GM12873 (cell line): ENCODE measurements at regions not wholly inside any gene's neighbourhood (a gene's known extent, or its start where the extent isn't known, plus 50 kb on each side); places are given as distances from the start of the nearest gene placed in this dataset.

Source experiments
- CTCF ChIP-seq: IDR thresholded peaks from 2 replicates; pipeline ENCODE4 v1.5.1; 2012; ENCODE audit warnings: low read depth, mild to moderate bottlenecking, moderate library complexity, low read length, control low read depth; ENCODE audit not compliant: insufficient read depth; ENCODE audit errors: missing control alignments

- no peak for TF ChIP-seq CTCF
Observed at GRCh38 chr10:88066876-88067275, 203.5 kb downstream of the PTEN start.

DNA sequence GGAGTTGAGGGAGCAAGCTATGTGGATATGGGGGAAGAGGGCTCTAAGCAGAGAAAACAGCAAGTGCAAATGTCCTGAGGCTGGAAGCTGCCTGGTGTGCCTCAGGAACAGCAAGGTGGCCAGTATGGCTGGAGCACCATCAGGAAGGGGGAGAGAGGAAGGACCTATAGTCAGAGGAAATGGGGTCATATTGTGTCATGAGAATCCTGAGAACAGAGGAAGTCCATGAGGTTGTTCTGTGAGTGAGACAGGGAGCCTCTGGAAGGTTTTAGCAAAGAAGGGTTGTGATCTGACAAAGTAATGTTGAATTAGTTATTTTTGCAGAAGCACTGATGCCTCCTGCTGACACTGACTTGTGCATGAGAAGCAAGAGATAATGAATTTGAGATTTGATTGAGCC lies 204.3 kb downstream of the PTEN start:
- no peak for TF ChIP-seq CTCF

DNA sequence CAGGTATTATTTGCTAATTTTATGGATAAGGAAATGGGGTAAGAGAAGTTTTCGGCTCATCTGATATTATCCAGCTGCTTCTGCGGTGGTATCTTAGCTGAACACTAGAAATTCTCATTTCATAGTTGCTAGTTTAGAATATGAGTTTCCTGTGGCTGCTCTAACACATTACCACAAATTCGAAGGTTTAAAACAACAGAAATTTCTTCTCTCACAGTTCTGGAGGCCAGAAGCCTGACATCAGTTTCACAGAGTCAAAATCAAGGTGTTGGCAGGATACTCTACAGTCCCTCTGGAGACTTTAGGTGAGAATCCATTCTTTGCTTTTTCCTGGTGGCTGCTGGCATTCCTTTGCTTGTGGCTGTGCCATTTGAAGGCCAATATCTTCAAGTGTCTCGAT lies 205.9 kb downstream of the PTEN start:
- TF ChIP-seq CTCF = no peak

DNA sequence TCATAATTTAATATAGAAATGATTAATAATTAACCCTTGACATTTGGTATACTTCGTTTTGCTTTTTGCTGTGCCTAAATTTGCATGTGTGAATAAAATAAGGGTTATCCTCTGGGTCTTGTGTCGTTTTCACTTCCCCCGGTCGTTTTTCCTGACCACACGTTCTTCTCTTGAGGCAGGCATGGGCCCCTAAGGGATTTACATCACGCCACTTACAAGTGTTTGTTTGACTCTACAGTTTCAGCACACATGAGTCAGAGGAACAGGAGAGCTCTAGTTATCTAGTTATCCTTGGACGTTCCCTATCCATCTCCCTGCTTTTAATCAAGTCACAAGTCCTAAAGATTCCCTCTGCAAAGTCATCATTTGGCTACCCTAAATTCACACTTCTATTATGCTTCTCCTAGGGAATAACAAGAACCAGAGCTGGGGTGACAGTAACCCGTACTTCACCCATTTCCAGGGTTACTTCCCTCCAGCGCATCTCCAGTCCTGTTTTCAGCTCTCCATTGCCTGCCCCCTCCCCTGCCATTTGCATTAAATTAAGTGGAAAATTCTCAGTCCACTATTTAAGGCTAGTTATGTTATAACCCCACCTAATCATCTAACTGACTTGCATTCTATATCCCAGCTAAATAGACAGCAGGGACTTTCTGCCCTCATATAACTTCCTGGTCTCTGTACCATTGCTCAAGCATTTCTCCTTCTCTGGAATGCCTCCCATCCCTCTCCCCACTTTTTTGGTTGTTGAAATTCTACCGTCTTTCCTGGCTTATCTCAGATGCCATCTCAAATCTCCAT lies 206.9 kb downstream of the PTEN start:
- TF ChIP-seq CTCF = no peak

GRCh38 chr10:88071879-88072278 lies 208.5 kb downstream of the PTEN start:
- no peak for TF ChIP-seq CTCF

- no peak for TF ChIP-seq CTCF
Observed at GRCh38 chr10:88073682-88074081, 210.3 kb downstream of the PTEN start.

DNA sequence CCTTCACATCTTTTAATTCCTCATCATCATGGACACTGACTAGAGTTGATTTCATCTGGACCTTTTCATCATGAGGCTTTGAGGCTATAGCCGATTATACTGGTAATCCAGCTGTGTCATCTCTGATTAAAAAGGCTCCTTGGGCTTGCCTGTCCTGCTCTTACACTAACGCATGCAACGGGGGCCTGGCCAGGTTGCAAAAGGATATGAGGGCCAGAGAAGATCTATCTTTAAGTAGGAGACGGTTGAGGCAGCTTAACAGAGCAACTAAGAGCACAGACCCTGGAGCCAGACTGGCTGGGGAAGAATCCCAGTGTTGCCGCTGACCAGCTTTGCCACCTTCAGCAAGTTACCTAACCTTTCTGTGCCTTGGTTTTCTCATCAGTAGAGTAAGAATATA lies 211.5 kb downstream of the PTEN start:
- no peak for TF ChIP-seq CTCF
